ENCODE measurements at regions not wholly inside any gene's neighbourhood (a gene's known extent, or its start where the extent isn't known, plus 50 kb on each side); places are given as distances from the start of the nearest gene placed in this dataset.

DNA sequence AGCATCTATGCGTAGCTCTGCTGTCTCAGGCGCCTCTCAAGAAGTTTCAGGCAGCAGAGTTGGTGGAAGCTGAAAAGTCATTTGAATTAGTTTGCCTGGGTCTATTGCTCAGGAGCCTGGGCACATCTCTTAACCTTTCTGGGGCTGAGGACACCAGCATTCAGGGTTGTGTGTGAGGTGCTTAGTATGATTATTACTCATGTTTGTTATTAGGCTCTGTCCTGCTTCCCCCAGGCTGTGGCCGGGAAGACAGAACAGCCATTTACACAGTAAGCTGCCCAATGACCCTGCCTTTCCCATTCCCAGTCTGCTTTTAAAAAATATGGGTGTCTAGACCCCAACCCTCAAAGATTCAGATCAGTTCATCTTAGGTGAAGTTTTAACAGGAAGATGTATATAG is 53.9 kb upstream of the CACNA1E start:
- ATAC-seq (no peak), DNase-seq (ENCODE audit: low read depth, low spot score) (no peak)
- Histone ChIP-seq H3K9me3 (ENCODE audit: control insufficient read depth in 1 of 2, insufficient read depth in 1 of 2, low read depth in 1 of 2, low read length in 2 of 2) (no peaks in the 10 kb centered on the region), H3K36me3 (ENCODE audit: control insufficient read depth in 1 of 2, insufficient read depth in 2 of 2, low read length in 2 of 2) (no peaks in the 10 kb centered on the region), H3K9me2 (ENCODE audit: insufficient read depth) (no peaks in the 10 kb centered on the region), H3K4me3 (replicated peaks in 1 of 2; ENCODE audit: low read depth in 1 of 2, low read length in 2 of 2) (no peak overlapping the region), H4K20me1 (ENCODE audit: insufficient read depth) (no peaks in the 10 kb centered on the region), H3K27ac (ENCODE audit: low read depth, low read length) (no peak overlapping the region), H3K79me2 (ENCODE audit: insufficient read depth, low read length) (no peaks in the 10 kb centered on the region), H3K4me1 (ENCODE audit: control insufficient read depth in 1 of 2, insufficient read depth in 2 of 2, low read length in 2 of 2) (no peaks in the 10 kb centered on the region; a peak in 1 of 4 replicates), H3K27me3 (ENCODE audit: insufficient read depth, low read length) (peaks cover 9% of the 10 kb centered on the region; the same call in 1 of the 2 replicates), H3K9ac (ENCODE audit: low read length) (no peak overlapping the region), H3K4me2 (ENCODE audit: low read length) (no peak overlapping the region), H2AFZ (ENCODE audit: low read depth, low read length, poor library complexity, severe bottlenecking) (no peak overlapping the region)
- ChIA-PET CTCF (no interaction called here), POLR2A (no interaction called here), RAD21 (ENCODE audit: low non-redundant PET in 1 of 2, low total read pairs in 2 of 2, uncharacterized antibody in 2 of 2, unreplicated experiment in 2 of 2) (no interaction called here)
- BruUV-seq (replicated peaks) = no TSS peak
- TF ChIP-seq SP1 (IDR thresholded peaks at IDR 0.05; ENCODE audit: low read depth) (no peak), YY1 (IDR thresholded peaks at IDR 0.05; ENCODE audit: extremely low read depth, insufficient replicate concordance, low read depth, low read length) (no peak), POLR2A (IDR thresholded peaks at IDR 0.05; ENCODE audit: borderline replicate concordance, extremely low read depth, insufficient read depth, insufficient read length) (no peak), FOSL1 (IDR thresholded peaks at IDR 0.05; ENCODE audit: low read depth) (no peak), CEBPB (IDR thresholded peaks at IDR 0.05; ENCODE audit: low read depth) (no peak), CBX3 (IDR thresholded peaks at IDR 0.05; ENCODE audit: low read depth) (no peak), ZFX (IDR thresholded peaks at IDR 0.05) (no peak), SRF (IDR thresholded peaks at IDR 0.05; ENCODE audit: low read depth) (no peak), ZNF274 (IDR thresholded peaks at IDR 0.05; ENCODE audit: low read depth, low read length) (no peak), POLR2AphosphoS5 (IDR thresholded peaks at IDR 0.05; ENCODE audit: low read depth, low read length) (no peak), SIN3A (IDR thresholded peaks at IDR 0.05; ENCODE audit: low read depth) (no peak), EZH2 (IDR thresholded peaks at IDR 0.05) (no peak), EZH2phosphoT487 (IDR thresholded peaks at IDR 0.05; ENCODE audit: borderline replicate concordance) (no peak), RAD21 (IDR thresholded peaks at IDR 0.05; ENCODE audit: low read depth) (no peak), JUND (IDR thresholded peaks at IDR 0.05) (no peak)
- TF ChIP-seq, protein P1, sequence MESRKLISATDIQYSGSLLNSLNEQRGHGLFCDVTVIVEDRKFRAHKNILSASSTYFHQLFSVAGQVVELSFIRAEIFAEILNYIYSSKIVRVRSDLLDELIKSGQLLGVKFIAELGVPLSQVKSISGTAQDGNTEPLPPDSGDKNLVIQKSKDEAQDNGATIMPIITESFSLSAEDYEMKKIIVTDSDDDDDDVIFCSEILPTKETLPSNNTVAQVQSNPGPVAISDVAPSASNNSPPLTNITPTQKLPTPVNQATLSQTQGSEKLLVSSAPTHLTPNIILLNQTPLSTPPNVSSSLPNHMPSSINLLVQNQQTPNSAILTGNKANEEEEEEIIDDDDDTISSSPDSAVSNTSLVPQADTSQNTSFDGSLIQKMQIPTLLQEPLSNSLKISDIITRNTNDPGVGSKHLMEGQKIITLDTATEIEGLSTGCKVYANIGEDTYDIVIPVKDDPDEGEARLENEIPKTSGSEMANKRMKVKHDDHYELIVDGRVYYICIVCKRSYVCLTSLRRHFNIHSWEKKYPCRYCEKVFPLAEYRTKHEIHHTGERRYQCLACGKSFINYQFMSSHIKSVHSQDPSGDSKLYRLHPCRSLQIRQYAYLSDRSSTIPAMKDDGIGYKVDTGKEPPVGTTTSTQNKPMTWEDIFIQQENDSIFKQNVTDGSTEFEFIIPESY (IDR thresholded peaks at IDR 0.05; ENCODE audit: extremely low read depth, insufficient replicate concordance, low read length) = no peak
- TF ChIP-seq, protein P2, sequence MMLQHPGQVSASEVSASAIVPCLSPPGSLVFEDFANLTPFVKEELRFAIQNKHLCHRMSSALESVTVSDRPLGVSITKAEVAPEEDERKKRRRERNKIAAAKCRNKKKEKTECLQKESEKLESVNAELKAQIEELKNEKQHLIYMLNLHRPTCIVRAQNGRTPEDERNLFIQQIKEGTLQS (IDR thresholded peaks at IDR 0.05) = no peak
- TF ChIP-seq, protein P3, sequence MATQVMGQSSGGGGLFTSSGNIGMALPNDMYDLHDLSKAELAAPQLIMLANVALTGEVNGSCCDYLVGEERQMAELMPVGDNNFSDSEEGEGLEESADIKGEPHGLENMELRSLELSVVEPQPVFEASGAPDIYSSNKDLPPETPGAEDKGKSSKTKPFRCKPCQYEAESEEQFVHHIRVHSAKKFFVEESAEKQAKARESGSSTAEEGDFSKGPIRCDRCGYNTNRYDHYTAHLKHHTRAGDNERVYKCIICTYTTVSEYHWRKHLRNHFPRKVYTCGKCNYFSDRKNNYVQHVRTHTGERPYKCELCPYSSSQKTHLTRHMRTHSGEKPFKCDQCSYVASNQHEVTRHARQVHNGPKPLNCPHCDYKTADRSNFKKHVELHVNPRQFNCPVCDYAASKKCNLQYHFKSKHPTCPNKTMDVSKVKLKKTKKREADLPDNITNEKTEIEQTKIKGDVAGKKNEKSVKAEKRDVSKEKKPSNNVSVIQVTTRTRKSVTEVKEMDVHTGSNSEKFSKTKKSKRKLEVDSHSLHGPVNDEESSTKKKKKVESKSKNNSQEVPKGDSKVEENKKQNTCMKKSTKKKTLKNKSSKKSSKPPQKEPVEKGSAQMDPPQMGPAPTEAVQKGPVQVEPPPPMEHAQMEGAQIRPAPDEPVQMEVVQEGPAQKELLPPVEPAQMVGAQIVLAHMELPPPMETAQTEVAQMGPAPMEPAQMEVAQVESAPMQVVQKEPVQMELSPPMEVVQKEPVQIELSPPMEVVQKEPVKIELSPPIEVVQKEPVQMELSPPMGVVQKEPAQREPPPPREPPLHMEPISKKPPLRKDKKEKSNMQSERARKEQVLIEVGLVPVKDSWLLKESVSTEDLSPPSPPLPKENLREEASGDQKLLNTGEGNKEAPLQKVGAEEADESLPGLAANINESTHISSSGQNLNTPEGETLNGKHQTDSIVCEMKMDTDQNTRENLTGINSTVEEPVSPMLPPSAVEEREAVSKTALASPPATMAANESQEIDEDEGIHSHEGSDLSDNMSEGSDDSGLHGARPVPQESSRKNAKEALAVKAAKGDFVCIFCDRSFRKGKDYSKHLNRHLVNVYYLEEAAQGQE (IDR thresholded peaks at IDR 0.05; ENCODE audit: low read depth) = no peak
- TF ChIP-seq, protein P4, sequence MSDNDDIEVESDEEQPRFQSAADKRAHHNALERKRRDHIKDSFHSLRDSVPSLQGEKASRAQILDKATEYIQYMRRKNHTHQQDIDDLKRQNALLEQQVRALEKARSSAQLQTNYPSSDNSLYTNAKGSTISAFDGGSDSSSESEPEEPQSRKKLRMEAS (IDR thresholded peaks at IDR 0.05) = no peak
- TF ChIP-seq, protein P5, sequence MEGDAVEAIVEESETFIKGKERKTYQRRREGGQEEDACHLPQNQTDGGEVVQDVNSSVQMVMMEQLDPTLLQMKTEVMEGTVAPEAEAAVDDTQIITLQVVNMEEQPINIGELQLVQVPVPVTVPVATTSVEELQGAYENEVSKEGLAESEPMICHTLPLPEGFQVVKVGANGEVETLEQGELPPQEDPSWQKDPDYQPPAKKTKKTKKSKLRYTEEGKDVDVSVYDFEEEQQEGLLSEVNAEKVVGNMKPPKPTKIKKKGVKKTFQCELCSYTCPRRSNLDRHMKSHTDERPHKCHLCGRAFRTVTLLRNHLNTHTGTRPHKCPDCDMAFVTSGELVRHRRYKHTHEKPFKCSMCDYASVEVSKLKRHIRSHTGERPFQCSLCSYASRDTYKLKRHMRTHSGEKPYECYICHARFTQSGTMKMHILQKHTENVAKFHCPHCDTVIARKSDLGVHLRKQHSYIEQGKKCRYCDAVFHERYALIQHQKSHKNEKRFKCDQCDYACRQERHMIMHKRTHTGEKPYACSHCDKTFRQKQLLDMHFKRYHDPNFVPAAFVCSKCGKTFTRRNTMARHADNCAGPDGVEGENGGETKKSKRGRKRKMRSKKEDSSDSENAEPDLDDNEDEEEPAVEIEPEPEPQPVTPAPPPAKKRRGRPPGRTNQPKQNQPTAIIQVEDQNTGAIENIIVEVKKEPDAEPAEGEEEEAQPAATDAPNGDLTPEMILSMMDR (IDR thresholded peaks at IDR 0.05 in 2 of 3, conservative IDR thresholded peaks at IDR 0.05 in 1 of 3; ENCODE audit: borderline replicate concordance in 1 of 3, insufficient read depth in 1 of 3, low read depth in 2 of 3, low read length in 2 of 3) = no peak
- intact Hi-C loops (cut with micrococcal nuclease) = loop anchor here (10.0 kb wide), 2 partner anchors 545 to 915 kb away; no protein-coding TSS in a partner anchor
